K562 (cell line): ENCODE measurements at regions not wholly inside any gene's neighbourhood (a gene's known extent, or its start where the extent isn't known, plus 50 kb on each side); places are given as distances from the start of the nearest gene placed in this dataset.

Experiments
- CTCFL ChIP-seq: IDR thresholded peaks from 2 replicates; pipeline ENCODE4 v1.6.1; 2011; ENCODE audit warnings: borderline replicate concordance, low read depth, mild to moderate bottlenecking, moderate library complexity, low read length; ENCODE audit not compliant: insufficient read depth, poor library complexity, severe bottlenecking
- HES1 ChIP-seq: fragments of 450-650 bp; IDR thresholded peaks from 2 replicates; pipeline ENCODE4 v1.6.1; 2016; ENCODE audit warnings: low read depth, mild to moderate bottlenecking, moderate library complexity
- MBD2 ChIP-seq: sonication (generic); IDR thresholded peaks from 2 replicates; pipeline ENCODE4 v1.6.1; 2016; ENCODE audit warnings: low read depth, borderline replicate concordance
- MLX ChIP-seq, 2 experiments: fragments of 450-650 bp in 1 of 2; sonication (generic) in 1 of 2; formaldehyde crosslinking; conservative IDR thresholded peaks; 2 replicates each; pipeline versions ENCODE4 v1.4.0 to v1.8.1; 2020 to 2022; ENCODE audit warnings: mild to moderate bottlenecking in 1 of 2, missing genetic modification reagents in 1 of 2
- ZBTB34 ChIP-seq: fragments of 250-450 bp; sonication (Bioruptor Pico); IDR thresholded peaks from 2 replicates; pipeline ENCODE4 v1.8.0; 2021; ENCODE audit warnings: mild to moderate bottlenecking, moderate library complexity

GRCh38 chr2:126786765-126787164 lies 111.9 kb upstream of the TEX51 start (continued):
- TF ChIP-seq ZBTB34 (CRISPR knock-in tag) (no peak), MBD2 (no peak), CTCFL (no peak), HES1 (no peak), MLX (CRISPR knock-in tag; conservative IDR thresholded peaks at IDR 0.05) (no peak)
